CD4-positive, alpha-beta T cell treated with Interleukin-1 beta for 1 hour (primary cell): ENCODE measurements at regions not wholly inside any gene's neighbourhood (a gene's known extent, or its start where the extent isn't known, plus 50 kb on each side); places are given as distances from the start of the nearest gene placed in this dataset.

Source experiments
- DNase-seq, 2 donors: peaks; one replicate each; pipeline ENCODE4 v3.0.0-alpha.2; 2020 to 2022

DNA sequence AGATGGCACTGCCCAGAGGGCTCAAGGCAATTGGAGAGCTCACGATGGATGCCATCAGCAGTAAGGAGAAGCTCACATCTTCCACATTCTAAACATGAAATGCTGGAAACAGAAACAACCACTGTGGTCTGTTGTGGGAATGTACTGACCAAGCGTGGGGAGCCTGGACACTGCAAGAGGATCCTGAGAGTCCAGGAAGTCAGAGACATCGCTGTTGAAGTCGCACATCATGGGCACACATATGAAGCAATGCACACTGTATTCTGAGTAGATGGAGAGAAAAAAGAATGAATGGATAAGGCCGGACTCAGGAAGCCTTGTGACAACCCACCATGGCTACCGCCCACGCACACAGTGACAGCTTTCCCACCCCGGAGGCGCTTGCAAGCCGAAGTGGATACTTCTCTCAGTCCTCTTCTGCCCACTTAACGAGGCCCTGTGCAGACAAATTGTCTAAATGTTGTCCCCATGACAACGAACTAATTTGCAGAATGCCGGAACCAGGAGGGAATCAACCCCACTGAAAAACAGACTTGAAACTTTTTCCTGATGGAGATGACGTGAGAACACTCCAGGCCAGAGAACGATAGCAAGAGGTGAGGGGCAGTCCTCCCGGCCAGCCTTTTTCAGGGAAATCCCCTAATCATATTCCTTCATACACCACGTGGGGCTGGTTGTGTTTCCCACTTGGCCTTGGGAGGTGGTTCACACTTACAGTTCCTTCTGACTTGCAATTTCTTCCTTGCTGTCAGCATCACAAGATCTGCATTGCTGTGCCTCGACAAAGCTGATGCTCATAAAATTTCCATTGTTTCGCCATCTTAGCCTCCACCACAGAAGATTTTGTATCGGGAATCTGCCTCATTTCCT lies 109.6 kb upstream of the SERP2 start:
- peak in 1 of 2 donors; percentile 7 for DNase-seq

GRCh38 chr13:44266305-44266704 lies 107.3 kb upstream of the SERP2 start:
- no peak for DNase-seq

- no peak for DNase-seq
These were observed 106.9 kb upstream of the SERP2 start for GRCh38 chr13:44266772-44267171.

DNA sequence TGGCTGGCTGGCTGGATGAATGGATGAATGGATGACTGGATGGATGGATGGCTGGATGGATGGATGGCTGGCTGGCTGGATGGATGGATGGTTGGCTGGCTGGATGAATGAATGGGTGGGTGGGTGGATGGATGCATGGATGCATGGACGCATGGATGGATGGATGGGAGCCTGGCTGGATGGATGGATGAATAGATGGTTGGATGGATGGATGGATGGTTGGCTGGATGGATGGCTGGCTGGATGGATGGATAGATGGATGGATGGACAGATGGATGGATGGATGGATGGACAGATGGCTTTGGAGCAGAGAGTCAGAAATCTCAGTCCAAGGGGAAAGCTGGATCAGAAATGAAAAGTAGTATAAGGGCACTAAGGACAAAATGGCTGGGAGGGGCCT lies 106.4 kb upstream of the SERP2 start:
- DNase-seq: no peak

DNA sequence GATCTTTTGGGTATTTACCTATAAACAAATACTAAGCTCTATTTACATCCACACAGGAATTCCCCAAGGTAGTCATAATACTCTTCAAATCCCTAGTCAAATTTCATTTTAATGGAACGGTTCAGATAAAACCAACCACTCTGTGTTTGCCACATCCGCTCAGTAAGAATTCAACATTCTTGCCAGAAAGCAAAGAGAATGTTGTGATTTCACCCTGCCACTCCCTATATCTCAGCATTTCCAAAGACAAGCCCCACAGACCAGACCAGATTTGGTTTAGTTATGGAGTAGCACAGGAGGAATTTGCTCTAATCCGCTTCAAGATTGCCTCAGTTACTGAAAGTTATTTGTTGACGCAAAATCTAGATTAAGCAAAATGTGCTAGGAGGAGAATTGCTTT lies 105.6 kb upstream of the SERP2 start:
- DNase-seq: no peak

- no peak for DNase-seq
These were observed 104.6 kb upstream of the SERP2 start for GRCh38 chr13:44268980-44269379.

- DNase-seq: no peak
These were observed 103.5 kb upstream of the SERP2 start for GRCh38 chr13:44270150-44270549.

DNA sequence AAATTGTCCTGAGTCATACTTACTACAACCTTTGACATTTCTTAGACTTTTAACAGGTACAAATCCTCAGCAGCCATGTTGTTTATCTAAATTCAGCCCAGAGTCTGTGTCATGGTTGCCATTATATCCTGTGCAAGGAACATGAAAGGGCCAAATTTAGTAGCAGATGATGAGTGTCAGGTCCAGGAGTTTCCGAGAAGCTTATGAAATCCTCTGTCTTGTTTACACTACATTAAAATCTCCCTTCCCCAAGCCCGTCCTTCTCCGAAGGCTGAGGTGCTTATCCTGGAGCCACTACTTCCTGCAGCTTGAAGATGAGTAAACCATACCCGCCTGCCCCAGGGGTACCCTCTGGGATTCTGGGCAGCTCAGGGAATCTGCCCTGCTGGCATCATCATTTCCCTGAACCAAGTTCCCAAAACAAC lies 102.6 kb upstream of the SERP2 start:
- no peak for DNase-seq

- no peak for DNase-seq
These were observed 102.2 kb upstream of the SERP2 start for GRCh38 chr13:44271473-44271872.

DNA sequence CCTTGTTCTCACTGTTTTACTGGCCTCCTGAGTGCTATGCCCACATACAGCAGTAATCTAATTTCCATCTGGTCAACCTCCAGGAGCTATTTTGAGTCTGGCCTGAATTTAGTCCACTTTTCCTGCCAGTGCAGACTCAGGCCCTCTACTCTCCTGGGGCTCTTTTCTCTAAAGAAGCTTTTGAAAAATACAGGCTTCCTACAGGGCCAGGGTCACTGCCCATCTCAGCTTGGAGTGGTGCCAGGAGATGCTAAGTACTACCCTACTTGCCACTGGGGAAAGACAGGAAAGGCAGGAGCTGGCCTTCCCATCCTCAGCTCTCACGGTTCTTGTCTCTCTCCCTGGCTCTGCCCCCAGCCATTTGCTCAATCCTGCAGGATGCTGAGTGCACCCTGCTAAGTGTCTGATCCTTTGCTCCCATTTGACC lies 101.7 kb upstream of the SERP2 start:
- no peak for DNase-seq

DNA sequence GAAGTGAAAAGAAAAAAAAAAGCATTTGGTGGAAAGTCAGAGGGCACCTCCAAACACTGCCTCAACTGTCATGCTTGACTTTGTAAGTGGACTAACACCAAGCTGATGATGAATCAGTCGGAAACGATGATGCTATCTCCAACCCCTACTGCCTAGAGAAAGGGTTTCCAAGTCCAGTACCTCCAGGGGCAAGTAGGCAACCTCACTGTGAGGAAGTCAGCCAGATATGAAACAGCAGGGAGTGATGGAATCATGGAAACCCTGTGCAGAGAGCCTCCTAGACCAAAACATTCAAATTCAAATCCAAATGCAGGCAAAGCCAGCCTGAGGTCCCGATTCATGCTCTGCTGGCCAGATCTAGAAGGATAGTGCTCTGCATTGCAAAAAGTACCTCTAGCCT lies 100.9 kb upstream of the SERP2 start:
- DNase-seq: no peak

- no peak for DNase-seq
These were observed 100.4 kb upstream of the SERP2 start for GRCh38 chr13:44273216-44273615.

- DNase-seq: peak; percentile 53 to 82
These were observed 99.4 kb upstream of the SERP2 start for GRCh38 chr13:44273991-44274770.

- peak in 1 of 2 donors; percentile 37 for DNase-seq
These were observed 98.8 kb upstream of the SERP2 start for GRCh38 chr13:44274771-44275205.

GRCh38 chr13:44275381-44275780 lies 98.2 kb upstream of the SERP2 start:
- no peak for DNase-seq

DNA sequence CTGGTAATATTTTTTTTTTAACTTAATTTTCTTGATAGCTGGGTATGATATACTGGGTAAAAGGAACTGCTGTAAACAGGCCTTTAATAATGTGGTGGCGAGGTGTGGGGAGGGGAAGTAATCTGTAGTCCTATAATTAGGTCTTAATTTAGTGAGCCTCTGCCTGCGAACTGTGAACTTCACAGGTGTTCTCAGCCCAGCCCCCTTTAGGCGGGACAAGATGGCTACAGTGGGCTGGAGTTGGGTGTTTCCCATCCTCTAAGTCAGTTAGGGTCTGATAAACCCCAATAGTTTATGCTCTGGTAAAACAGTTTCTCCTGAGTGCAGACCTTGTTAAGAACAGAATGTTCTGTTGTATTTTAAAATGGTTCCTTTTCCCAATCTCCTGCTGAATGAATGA lies 97.6 kb upstream of the SERP2 start:
- peak in 1 of 2 donors; percentile 70 for DNase-seq

GRCh38 chr13:44277459-44277858 lies 96.2 kb upstream of the SERP2 start:
- no peak for DNase-seq

DNA sequence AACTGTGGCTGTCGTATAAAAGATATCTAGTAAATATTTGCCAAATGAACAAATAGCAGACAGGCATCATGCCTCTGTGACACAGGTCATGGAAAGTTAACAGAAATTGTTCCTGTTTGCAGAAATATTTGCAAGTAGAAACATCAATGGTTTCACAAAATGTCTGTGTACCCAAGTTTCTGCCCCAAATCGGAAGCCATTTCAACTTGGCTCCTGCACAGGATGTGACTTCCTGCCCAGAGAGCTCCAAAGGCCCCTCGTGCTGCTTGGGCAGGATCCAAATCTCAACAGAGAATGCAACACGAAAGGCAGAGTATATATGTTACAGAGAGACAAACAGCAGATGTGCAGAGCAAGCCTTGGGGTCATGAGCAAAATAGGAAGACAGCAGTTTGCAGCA lies 95.5 kb upstream of the SERP2 start:
- DNase-seq: no peak

DNA sequence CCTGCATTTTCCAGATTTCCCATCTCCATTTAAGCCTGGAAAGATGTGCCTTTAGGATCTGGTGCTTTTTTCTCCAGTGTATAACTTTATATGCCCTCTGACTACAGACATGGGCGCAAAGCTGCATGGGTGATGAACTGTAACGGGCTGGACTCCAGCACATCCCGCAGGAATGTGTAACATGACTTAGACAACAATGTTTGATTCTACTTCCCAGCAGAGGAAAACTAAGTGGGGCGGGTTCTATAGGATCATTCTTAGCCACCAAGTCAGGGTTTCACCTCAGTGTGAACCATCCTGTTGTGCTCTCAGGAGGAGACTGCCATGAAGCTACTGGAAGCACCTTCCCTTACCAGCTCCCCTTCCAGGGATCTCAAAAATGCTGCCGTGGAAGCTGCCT lies 93.2 kb upstream of the SERP2 start:
- DNase-seq: no peak

DNA sequence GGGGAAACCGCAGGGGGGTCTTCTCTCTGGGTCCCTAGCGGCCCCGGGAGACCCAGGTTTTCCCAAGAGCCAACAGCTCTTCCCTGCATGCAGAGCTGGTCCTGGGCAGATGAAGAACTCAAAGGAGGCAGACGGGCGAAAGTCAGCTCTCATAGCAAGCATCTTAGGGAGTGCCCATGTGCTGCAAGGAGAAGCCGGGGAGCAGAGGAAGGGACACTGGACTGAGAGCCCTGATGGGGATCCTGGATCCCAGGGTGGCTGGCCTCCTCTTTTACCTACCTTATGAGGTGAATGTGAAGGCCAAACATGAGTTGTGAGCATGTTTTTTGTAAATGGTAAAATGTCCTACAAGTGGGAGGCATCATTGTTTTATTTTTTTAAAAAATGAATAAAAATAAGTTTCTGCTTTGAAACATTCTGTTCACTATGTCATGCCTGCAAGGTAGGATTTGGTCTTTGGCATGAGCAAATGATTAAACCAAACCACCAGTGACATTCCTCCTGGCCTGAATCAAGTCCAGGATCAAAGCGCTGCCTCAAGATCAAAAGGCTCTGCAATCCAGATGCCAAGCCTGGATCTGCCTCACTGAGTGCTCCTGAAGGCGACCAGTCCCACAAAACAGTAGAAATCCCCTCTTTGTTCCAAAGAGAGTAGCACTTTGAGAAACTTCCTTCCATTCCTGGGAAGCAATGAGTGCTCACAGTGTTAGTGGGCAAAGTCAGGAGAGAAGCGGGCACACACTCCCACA lies 92.2 kb upstream of the SERP2 start:
- no peak for DNase-seq

DNA sequence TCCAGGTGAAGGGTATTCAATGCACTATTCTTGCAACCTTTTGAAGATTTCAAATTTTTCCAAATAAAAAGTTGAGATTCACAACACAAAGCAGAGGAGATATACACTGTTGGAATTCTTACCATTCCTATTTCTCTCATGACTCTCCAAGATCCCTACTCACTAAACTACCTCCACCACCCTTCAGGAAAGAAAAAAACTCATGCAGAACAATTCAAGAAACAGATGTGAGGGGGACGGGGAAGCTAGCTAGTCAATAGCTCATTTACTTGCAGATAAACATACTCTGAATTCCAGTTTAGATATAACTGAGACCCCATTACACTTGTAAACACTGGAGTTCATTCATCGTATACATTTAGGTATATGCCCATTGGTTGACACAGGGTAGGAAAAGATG lies 90.0 kb upstream of the SERP2 start:
- DNase-seq: no peak

GRCh38 chr13:44287958-44288357 lies 85.7 kb upstream of the SERP2 start:
- DNase-seq: no peak

GRCh38 chr13:44292545-44292944 lies 81.1 kb upstream of the SERP2 start:
- no peak for DNase-seq
